Fibroblast of lung (primary cell): ENCODE measurements at regions not wholly inside any gene's neighbourhood (a gene's known extent, or its start where the extent isn't known, plus 50 kb on each side); places are given as distances from the start of the nearest gene placed in this dataset.

ENCODE experiments used
- CTCF ChIP-seq, 2 donors: IDR thresholded peaks in 1 of 2; conservative IDR thresholded peaks in 1 of 2; 1 replicate in 1 of 2; 2 replicates in 1 of 2; pipeline ENCODE4 v1.5.1; 2011 to 2012; ENCODE audit warnings: low read length in 2 of 2, control low read depth in 1 of 2, inconsistent platforms in 1 of 2, low read depth in 1 of 2, mild to moderate bottlenecking in 1 of 2
- EZH2 ChIP-seq: IDR thresholded peaks from 2 replicates; pipeline ENCODE4 v1.5.1; 2012; ENCODE audit warnings: low read length, control low read depth, mild to moderate bottlenecking; ENCODE audit errors: missing control alignments

GRCh38 chr1:239268007-239268406, 118.4 kb upstream of the CHRM3 start:
- TF ChIP-seq EZH2: no peak
- TF ChIP-seq CTCF (conservative IDR thresholded peaks at IDR 0.05 in 1 of 2, IDR thresholded peaks at IDR 0.05 in 1 of 2; ENCODE audit: low read depth in 1 of 2, low read length in 2 of 2): no peak
